SK-N-SH (cell line): ENCODE measurements at regions not wholly inside any gene's neighbourhood (a gene's known extent, or its start where the extent isn't known, plus 50 kb on each side); places are given as distances from the start of the nearest gene placed in this dataset.

Experiments used
- CTCF ChIA-PET: fragments of 300-600, 350-600 bp; formaldehyde crosslinking; extraction: SDS; loops from one replicate; lab custom pipeline; 2021; lab: Yijun Ruan, JAX
- POLR2A ChIA-PET: fragments of 350-600 bp; sonication (Branson Sonifier 250); formaldehyde crosslinking; extraction: SDS; loops from one replicate; lab custom pipeline; 2020; ENCODE audit warnings: antibody characterized with exemption, inconsistent platforms; lab: Yijun Ruan, JAX
- DNase-seq: peaks from one replicate; pipeline ENCODE4 v3.0.0; 2012
- H2AFZ ChIP-seq: fragments of 200-600 bp; sonication (generic); 2 replicates; pipeline ENCODE4 v1.8.1; 2016; ENCODE audit warnings: antibody characterized with exemption, mild to moderate bottlenecking, low read depth
- H3F3A ChIP-seq: fragments of 200-600 bp; sonication (generic); replicated peaks from 2 replicates; pipeline ENCODE3; 2016; ENCODE audit warnings: antibody characterized with exemption, mild to moderate bottlenecking; ENCODE audit not compliant: insufficient read depth
- H3K27ac ChIP-seq, 2 experiments: fragments of 200-500 bp in 1 of 2; fragments of 200-600 bp in 1 of 2; sonication (Bioruptor generic) in 1 of 2; sonication (generic), shearing (Covaris generic) in 1 of 2; 2 replicates each; pipeline versions ENCODE4 v1.5.1 to v1.6.1; 2014 to 2016; ENCODE audit warnings: low read depth in 2 of 2, inconsistent platforms in 1 of 2, low read length in 1 of 2, mild to moderate bottlenecking in 1 of 2, mixed read lengths in 1 of 2
- H3K27me3 ChIP-seq: fragments of 200-600 bp; sonication (generic), shearing (Covaris generic); 2 replicates; pipeline ENCODE4 v1.6.1; 2016; ENCODE audit warnings: mixed run types; ENCODE audit not compliant: insufficient read depth
- H3K36me3 ChIP-seq, 2 experiments: fragments of 200-500 bp in 1 of 2; fragments of 200-600 bp in 1 of 2; sonication (Bioruptor generic) in 1 of 2; sonication (generic) in 1 of 2; replicated peaks in 1 of 2; 2 replicates each; pipeline versions ENCODE3 to v1.5.1; 2014 to 2016; ENCODE audit warnings: low read length in 1 of 2, mild to moderate bottlenecking in 1 of 2; ENCODE audit not compliant: insufficient read depth in 2 of 2, control insufficient read depth in 1 of 2
- H3K4me1 ChIP-seq, 2 experiments: fragments of 200-500 bp in 1 of 2; fragments of 200-600 bp in 1 of 2; sonication (Bioruptor generic) in 1 of 2; sonication (generic), shearing (Covaris generic) in 1 of 2; 2 replicates each; pipeline versions ENCODE4 v1.5.1 to v1.6.1; 2014 to 2016; ENCODE audit warnings: low read depth in 1 of 2, low read length in 1 of 2, mixed run types in 1 of 2; ENCODE audit not compliant: insufficient read depth in 2 of 2, control insufficient read depth in 1 of 2
- H3K4me2 ChIP-seq: fragments of 200-600 bp; sonication (generic), shearing (Covaris generic); 2 replicates; pipeline ENCODE4 v1.6.1; 2017; ENCODE audit warnings: mixed run types
- H3K4me3 ChIP-seq, 2 experiments: fragments of 200-500 bp in 1 of 2; fragments of 200-600 bp in 1 of 2; sonication (Bioruptor generic) in 1 of 2; sonication (generic), shearing (Covaris generic) in 1 of 2; 2 replicates each; pipeline versions ENCODE4 v1.5.1 to v1.8.1; 2014 to 2016; ENCODE audit warnings: low read depth in 2 of 2, inconsistent platforms in 1 of 2, low read length in 1 of 2, mild to moderate bottlenecking in 1 of 2, mixed read lengths in 1 of 2, moderate library complexity in 1 of 2
- H3K79me2 ChIP-seq: fragments of 200-600 bp; sonication (generic); 2 replicates; pipeline ENCODE4 v1.8.1; 2017; ENCODE audit warnings: mild to moderate bottlenecking; ENCODE audit not compliant: insufficient read depth
- H3K9ac ChIP-seq: fragments of 200-600 bp; sonication (generic); 2 replicates; pipeline ENCODE4 v1.6.1; 2017; ENCODE audit warnings: mixed run types
- H3K9me2 ChIP-seq: fragments of 200-600 bp; sonication (generic); 2 replicates; pipeline ENCODE4 v1.6.1; 2017; ENCODE audit warnings: mixed run types
- H3K9me3 ChIP-seq: fragments of 200-600 bp; sonication (generic); 2 replicates; pipeline ENCODE4 v1.6.1; 2017; ENCODE audit warnings: mixed run types, mild to moderate bottlenecking, moderate library complexity
- H4K20me1 ChIP-seq: fragments of 200-600 bp; sonication (generic); 2 replicates; pipeline ENCODE4 v1.6.1; 2017; ENCODE audit warnings: mild to moderate bottlenecking, mixed run types; ENCODE audit not compliant: insufficient read depth
- ELF1 ChIP-seq: IDR thresholded peaks from 2 replicates; pipeline ENCODE4 v1.4.0; 2012
- EP300 ChIP-seq, 2 experiments: IDR thresholded peaks; 2 replicates each; pipeline versions ENCODE4 v1.4.0 to v1.6.1; 2012; ENCODE audit warnings: borderline replicate concordance in 1 of 2, low read depth in 1 of 2, low read length in 1 of 2
- EZH2phosphoT487 ChIP-seq: fragments of 200-600 bp; sonication (generic); IDR thresholded peaks from 2 replicates; pipeline ENCODE4 v1.6.1; 2017; ENCODE audit warnings: low read depth, mixed run types, mild to moderate bottlenecking, antibody characterized with exemption, moderate library complexity, borderline replicate concordance
- JUND ChIP-seq: IDR thresholded peaks from 2 replicates; pipeline ENCODE4 v1.4.0; 2012
- MXI1 ChIP-seq: IDR thresholded peaks from 2 replicates; pipeline ENCODE4 v1.6.1; 2012; ENCODE audit warnings: mild to moderate bottlenecking, low read depth, low read length, improper control_type of control experiment
- NFIC ChIP-seq: IDR thresholded peaks from 2 replicates; pipeline ENCODE4 v1.4.0; 2012; ENCODE audit warnings: borderline replicate concordance
- NRF1 ChIP-seq: IDR thresholded peaks from 2 replicates; pipeline ENCODE4 v1.6.1; 2012; ENCODE audit warnings: low read depth, mild to moderate bottlenecking, low read length
- PBX3 ChIP-seq: IDR thresholded peaks from 2 replicates; pipeline ENCODE4; 2012
- RCOR1 ChIP-seq: fragments of 150-350 bp; IDR thresholded peaks from 2 replicates; pipeline ENCODE4 v1.6.1; 2017; ENCODE audit warnings: antibody characterized with exemption, low read length
- RFX5 ChIP-seq: IDR thresholded peaks from 2 replicates; pipeline ENCODE4 v1.6.1; 2012; ENCODE audit warnings: mild to moderate bottlenecking, improper control_type of control experiment, low read length
- SMC3 ChIP-seq: IDR thresholded peaks from 2 replicates; pipeline ENCODE4 v1.6.1; 2012; ENCODE audit warnings: low read depth, low read length, improper control_type of control experiment
- TCF12 ChIP-seq: IDR thresholded peaks from 2 replicates; pipeline ENCODE4 v1.4.0; 2012
- WGBS: methylation state at CpG from one replicate; pipeline ENCODE4 v1.1.6; 2017; ENCODE audit warnings: low lambda C conversion rate; 5-methylcytosine and 5-hydroxymethylcytosine counted together
- TF ChIP-seq, protein P1 (sequence below): IDR thresholded peaks from 2 replicates; pipeline ENCODE4 v1.4.0; 2012; ENCODE audit warnings: low read depth, borderline replicate concordance
- TF ChIP-seq, protein P2 (sequence below): IDR thresholded peaks from 2 replicates; pipeline ENCODE4 v1.4.0; 2012; ENCODE audit warnings: low read depth, borderline replicate concordance

- Histone ChIP-seq H2AFZ (no peak overlapping the region), H3K27me3 (no peaks in the 10 kb centered on the region), H3F3A (no peaks in the 10 kb centered on the region), H3K36me3 (no peaks in the 10 kb centered on the region), H3K79me2 (no peaks in the 10 kb centered on the region), H3K4me3 (no peak overlapping the region), H3K4me1 (peaks cover 0 to 31% of the 10 kb centered on the region in 2 experiments; a peak in 2 of 4 replicates), H3K4me2 (no peak overlapping the region), H3K9me3 (no peaks in the 10 kb centered on the region), H3K9me2 (no peaks in the 10 kb centered on the region), H4K20me1 (no peaks in the 10 kb centered on the region), H3K27ac (no peak overlapping the region), H3K9ac (no peak overlapping the region)
- TF ChIP-seq TCF12 (peak; percentile 17; the same call in 1 of the 2 replicates), PBX3 (peak; percentile 78), EZH2phosphoT487 (no peak)
- CTCF ChIA-PET = no interaction called here
- DNase-seq = no peak
- POLR2A ChIA-PET = no interaction called here
- 63% methylated on average over 2 of the region's 2 CpGs for WGBS
Measured at GRCh38 chr1:70719154-70719553, 308.1 kb downstream of the CTH start.

GRCh38 chr1:70720109-70720508, 309.0 kb downstream of the CTH start:
- POLR2A ChIA-PET = no interaction called here
- Histone ChIP-seq H3K4me1 (peaks cover 0 to 31% of the 10 kb centered on the region in 2 experiments; a peak in 1 of 4 replicates), H2AFZ (no peak overlapping the region), H3F3A (no peaks in the 10 kb centered on the region), H3K9me3 (peaks cover 2% of the 10 kb centered on the region; the same call in 1 of the 2 replicates), H3K9me2 (no peaks in the 10 kb centered on the region), H3K4me3 (no peak overlapping the region), H3K36me3 (no peaks in the 10 kb centered on the region), H3K27me3 (no peaks in the 10 kb centered on the region), H3K9ac (no peak overlapping the region), H3K27ac (no peak overlapping the region), H3K79me2 (no peaks in the 10 kb centered on the region), H4K20me1 (no peaks in the 10 kb centered on the region), H3K4me2 (no peak overlapping the region)
- TF ChIP-seq ELF1 (no peak), MXI1 (no peak), JUND (no peak), RCOR1 (no peak), PBX3 (no peak), EP300 (IDR thresholded peaks at IDR 0.05; ENCODE audit: borderline replicate concordance in 1 of 2, low read depth in 1 of 2, low read length in 1 of 2) (no peak), NFIC (no peak), SMC3 (no peak), RFX5 (no peak), NRF1 (no peak), EZH2phosphoT487 (no peak)
- TF ChIP-seq, protein P1, sequence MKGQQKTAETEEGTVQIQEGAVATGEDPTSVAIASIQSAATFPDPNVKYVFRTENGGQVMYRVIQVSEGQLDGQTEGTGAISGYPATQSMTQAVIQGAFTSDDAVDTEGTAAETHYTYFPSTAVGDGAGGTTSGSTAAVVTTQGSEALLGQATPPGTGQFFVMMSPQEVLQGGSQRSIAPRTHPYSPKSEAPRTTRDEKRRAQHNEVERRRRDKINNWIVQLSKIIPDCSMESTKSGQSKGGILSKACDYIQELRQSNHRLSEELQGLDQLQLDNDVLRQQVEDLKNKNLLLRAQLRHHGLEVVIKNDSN = no peak
- TF ChIP-seq, protein P2, sequence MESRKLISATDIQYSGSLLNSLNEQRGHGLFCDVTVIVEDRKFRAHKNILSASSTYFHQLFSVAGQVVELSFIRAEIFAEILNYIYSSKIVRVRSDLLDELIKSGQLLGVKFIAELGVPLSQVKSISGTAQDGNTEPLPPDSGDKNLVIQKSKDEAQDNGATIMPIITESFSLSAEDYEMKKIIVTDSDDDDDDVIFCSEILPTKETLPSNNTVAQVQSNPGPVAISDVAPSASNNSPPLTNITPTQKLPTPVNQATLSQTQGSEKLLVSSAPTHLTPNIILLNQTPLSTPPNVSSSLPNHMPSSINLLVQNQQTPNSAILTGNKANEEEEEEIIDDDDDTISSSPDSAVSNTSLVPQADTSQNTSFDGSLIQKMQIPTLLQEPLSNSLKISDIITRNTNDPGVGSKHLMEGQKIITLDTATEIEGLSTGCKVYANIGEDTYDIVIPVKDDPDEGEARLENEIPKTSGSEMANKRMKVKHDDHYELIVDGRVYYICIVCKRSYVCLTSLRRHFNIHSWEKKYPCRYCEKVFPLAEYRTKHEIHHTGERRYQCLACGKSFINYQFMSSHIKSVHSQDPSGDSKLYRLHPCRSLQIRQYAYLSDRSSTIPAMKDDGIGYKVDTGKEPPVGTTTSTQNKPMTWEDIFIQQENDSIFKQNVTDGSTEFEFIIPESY = no peak
- CTCF ChIA-PET = no interaction called here
- 65% methylated on average over 1 of the region's 1 CpG for WGBS
- no peak for DNase-seq
